22Rv1 (cell line): ENCODE measurements at regions not wholly inside any gene's neighbourhood (a gene's known extent, or its start where the extent isn't known, plus 50 kb on each side); places are given as distances from the start of the nearest gene placed in this dataset.

Experiments
- CTCF ChIP-seq: fragments of 450-650 bp; IDR thresholded peaks from 2 replicates; pipeline ENCODE4 v1.5.1; 2017; ENCODE audit warnings: mild to moderate bottlenecking
- ZFX ChIP-seq: fragments of 450-650 bp; IDR thresholded peaks from 2 replicates; pipeline ENCODE4 v1.6.1; 2017; ENCODE audit warnings: antibody characterized with exemption, borderline replicate concordance

- no peak for TF ChIP-seq CTCF
- no peak for TF ChIP-seq ZFX
Observed at GRCh38 chr7:152543799-152544198, 108.0 kb upstream of the KMT2C start.
